HepG2 (cell line): ENCODE measurements at regions not wholly inside any gene's neighbourhood (a gene's known extent, or its start where the extent isn't known, plus 50 kb on each side); places are given as distances from the start of the nearest gene placed in this dataset.

Source experiments
- ATAC-seq: fragments of 200-7000 bp; cut with Tn5 transposase; 3 replicates; pipeline ENCODE4 v1.9.1; 2020; ENCODE audit warnings: mild to moderate bottlenecking, moderate library complexity
- BruUV-seq: library from RNA; stranded (reverse); fragments of 400-500 nt; replicated peaks from 2 replicates; lab custom pipeline; 2021; lab: Mats Ljungman, UMichigan
- CTCF ChIA-PET: fragments of 300-600 bp; formaldehyde crosslinking; extraction: SDS; loops from one replicate; lab custom pipeline; 2021; ENCODE audit warnings: low total read pairs, inconsistent platforms, low intra/inter-chr PET ratio; lab: Yijun Ruan, JAX
- POLR2A ChIA-PET: fragments of 350-600 bp; sonication (Branson Sonifier 250); formaldehyde crosslinking; loops from one replicate; lab custom pipeline; 2020; ENCODE audit warnings: antibody characterized with exemption, inconsistent platforms; lab: Yijun Ruan, JAX
- DNase-seq: peaks from one replicate; pipeline ENCODE4 v3.0.0-alpha.2; 2015; ENCODE audit warnings: low spot score
- FAIRE-seq: peaks from 3 replicates; lab custom pipeline; 2011; peaks lifted over from hg19 to GRCh38; lab: Jason Lieb, UNC
- H2AFZ ChIP-seq: one replicate; pipeline ENCODE4 v1.6.1; 2011; ENCODE audit warnings: low read length, inconsistent platforms
- H3K27ac ChIP-seq: fragments of 300-600 bp; 3 replicates; pipeline ENCODE4 v1.8.0; 2011; ENCODE audit warnings: mixed run types, mild to moderate bottlenecking, mixed read lengths, low read length, inconsistent platforms; ENCODE audit not compliant: insufficient read depth; ENCODE audit errors: extremely low read length
- H3K27me3 ChIP-seq, 2 experiments: fragments of 200-600 bp in 1 of 2; 2 replicates in 1 of 2; 3 replicates in 1 of 2; pipeline versions ENCODE4 v1.6.0 to v1.8.0; 2011; ENCODE audit warnings: low read length in 2 of 2, mild to moderate bottlenecking in 2 of 2, moderate library complexity in 2 of 2, inconsistent platforms in 1 of 2; ENCODE audit not compliant: insufficient read depth in 2 of 2, control insufficient read depth in 1 of 2
- H3K36me3 ChIP-seq, 2 experiments: fragments of 200-600 bp in 1 of 2; replicated peaks in 1 of 2; 2 replicates in 1 of 2; 3 replicates in 1 of 2; pipeline versions ENCODE4 v1.5.1 to v1.8.0; 2011; ENCODE audit warnings: low read length in 2 of 2, inconsistent platforms in 1 of 2; ENCODE audit not compliant: insufficient read depth in 2 of 2, control insufficient read depth in 1 of 2
- H3K4me1 ChIP-seq: 2 replicates; pipeline ENCODE4 v1.5.1; 2012; ENCODE audit warnings: low read length, inconsistent platforms; ENCODE audit not compliant: insufficient read depth
- H3K4me2 ChIP-seq: 2 replicates; pipeline ENCODE4 v1.6.0; 2011; ENCODE audit warnings: low read depth, low read length, inconsistent platforms
- H3K4me3 ChIP-seq, 3 experiments: fragments of 200-600 bp in 1 of 3; sonication (generic), shearing (Covaris generic) in 1 of 3; replicated peaks in 1 of 3; 2 replicates each; pipeline ENCODE4 v1.5.1; 2011 to 2016; ENCODE audit warnings: low read length in 3 of 3, inconsistent platforms in 2 of 3, low read depth in 2 of 3, mild to moderate bottlenecking in 2 of 3, control low read depth in 1 of 3, mixed read lengths in 1 of 3; ENCODE audit not compliant: insufficient read depth in 1 of 3
- H3K79me2 ChIP-seq: one replicate; pipeline ENCODE4 v1.6.1; 2011; ENCODE audit warnings: low read length, inconsistent platforms; ENCODE audit not compliant: insufficient read depth
- H3K9ac ChIP-seq: 2 replicates; pipeline ENCODE4 v1.6.0; 2011; ENCODE audit warnings: mild to moderate bottlenecking, low read depth, low read length, inconsistent platforms; ENCODE audit not compliant: insufficient read depth
- H3K9me3 ChIP-seq: 2 replicates; pipeline ENCODE4 v1.5.1; 2012; ENCODE audit warnings: mild to moderate bottlenecking, low read length
- H4K20me1 ChIP-seq: 2 replicates; pipeline ENCODE4 v1.6.0; 2011; ENCODE audit warnings: inconsistent platforms, mild to moderate bottlenecking, low read length, moderate library complexity; ENCODE audit not compliant: insufficient read depth
- GMEB2 ChIP-seq: IDR thresholded peaks from 2 replicates; pipeline ENCODE4 v1.6.1; 2016; ENCODE audit warnings: missing biosample characterization, missing genetic modification reagents, low read depth
- HNRNPLL ChIP-seq: fragments of 200-400 bp; formaldehyde crosslinking; IDR thresholded peaks from 2 replicates; pipeline ENCODE4 v1.6.1; 2017; ENCODE audit warnings: mild to moderate bottlenecking, low read depth, low read length; ENCODE audit not compliant: poor library complexity, severe bottlenecking
- MAFF ChIP-seq: IDR thresholded peaks from 2 replicates; pipeline ENCODE4 v1.6.1; 2011; ENCODE audit warnings: low read depth, low read length, improper control_type of control experiment
- NR3C1 ChIP-seq: sonication (generic); formaldehyde crosslinking; IDR thresholded peaks from 2 replicates; pipeline ENCODE4 v1.4.0; 2020; ENCODE audit warnings: missing genetic modification reagents
- PRDM4 ChIP-seq: sonication (generic); formaldehyde crosslinking; IDR thresholded peaks from 2 replicates; pipeline ENCODE4 v1.9.0; 2021; ENCODE audit warnings: missing genetic modification reagents, borderline replicate concordance
- RELA ChIP-seq: sonication (generic); formaldehyde crosslinking; IDR thresholded peaks from 2 replicates; pipeline ENCODE4 v1.4.0; 2020; ENCODE audit warnings: missing genetic modification reagents
- REPIN1 ChIP-seq: sonication (generic); formaldehyde crosslinking; IDR thresholded peaks from 2 replicates; pipeline ENCODE4 v1.8.0; 2022; ENCODE audit warnings: missing genetic modification reagents, low read depth, mild to moderate bottlenecking, borderline replicate concordance
- TBX3 ChIP-seq: fragments of 450-650 bp; IDR thresholded peaks from 2 replicates; pipeline ENCODE4 v1.6.1; 2017; ENCODE audit warnings: antibody characterized with exemption, mild to moderate bottlenecking, inconsistent platforms, borderline replicate concordance
- TOE1 ChIP-seq: sonication (generic); formaldehyde crosslinking; IDR thresholded peaks from 2 replicates; pipeline ENCODE4 v1.4.0; 2020; ENCODE audit warnings: mild to moderate bottlenecking, missing genetic modification reagents
- ZBTB21 ChIP-seq: sonication (generic); formaldehyde crosslinking; IDR thresholded peaks from 2 replicates; pipeline ENCODE4 v1.4.0; 2020; ENCODE audit warnings: missing genetic modification reagents
- ZNF260 ChIP-seq: sonication (generic); formaldehyde crosslinking; IDR thresholded peaks from 2 replicates; pipeline ENCODE4 v1.4.0; 2020; ENCODE audit warnings: missing genetic modification reagents, low read depth, mild to moderate bottlenecking, borderline replicate concordance
- ZNF292 ChIP-seq: sonication (generic); formaldehyde crosslinking; IDR thresholded peaks from 2 replicates; pipeline ENCODE4 v1.8.1; 2022; ENCODE audit warnings: mild to moderate bottlenecking, low read depth, missing genetic modification reagents, borderline replicate concordance
- ZNF431 ChIP-seq: sonication (generic); formaldehyde crosslinking; IDR thresholded peaks from 2 replicates; pipeline ENCODE4 v1.9.0; 2022; ENCODE audit warnings: missing genetic modification reagents, low read depth, mild to moderate bottlenecking, borderline replicate concordance
- ZNF546 ChIP-seq: sonication (generic); formaldehyde crosslinking; conservative IDR thresholded peaks from 2 replicates; pipeline ENCODE4 v1.8.1; 2023; ENCODE audit warnings: mild to moderate bottlenecking, missing genetic modification reagents
- ZNF567 ChIP-seq: sonication (generic); formaldehyde crosslinking; IDR thresholded peaks from 2 replicates; pipeline ENCODE4 v1.8.1; 2023; ENCODE audit warnings: mild to moderate bottlenecking, missing genetic modification reagents, borderline replicate concordance
- WGBS: methylation state at CpG from one replicate; pipeline ENCODE4 v1.1.6; 2017; ENCODE audit warnings: low lambda C conversion rate; 5-methylcytosine and 5-hydroxymethylcytosine counted together
- in situ Hi-C: cut with HindIII; loops from 2 replicates; pipeline ENCODE4 v1.10.0; 2017; ENCODE audit warnings: low pct_unique_long_range_greater_than_20kb; ENCODE audit not compliant: extremely low pct_ligation_motif_present
- intact Hi-C: fragments of 100-400 bp; cut with micrococcal nuclease; formaldehyde crosslinking; loops from one replicate; pipeline ENCODE4 v1.10.0; 2022; ENCODE audit not compliant: unreplicated experiment
- TF ChIP-seq, protein P1 (sequence below): sonication (generic); formaldehyde crosslinking; IDR thresholded peaks from 2 replicates; pipeline ENCODE4 v1.4.0; 2020; ENCODE audit warnings: mild to moderate bottlenecking, missing genetic modification reagents
- TF ChIP-seq, protein P2 (sequence below): sonication (generic); formaldehyde crosslinking; IDR thresholded peaks from 2 replicates; pipeline ENCODE4 v1.4.0; 2020; ENCODE audit warnings: missing genetic modification reagents, borderline replicate concordance

- TF ChIP-seq MAFF (no peak), TBX3 (no peak), TOE1 (CRISPR knock-in tag) (no peak), NR3C1 (CRISPR knock-in tag) (no peak), GMEB2 (CRISPR knock-in tag) (no peak), ZNF431 (CRISPR knock-in tag) (no peak), REPIN1 (CRISPR knock-in tag) (no peak), RELA (CRISPR knock-in tag) (no peak), PRDM4 (CRISPR knock-in tag) (no peak)
These were observed 406.5 kb upstream of the ARHGEF26 start (continued) for GRCh38 chr3:153714588-153715290.

GRCh38 chr3:153722157-153722556, 399.0 kb upstream of the ARHGEF26 start:
- Histone ChIP-seq H3K9ac (no peak overlapping the region), H3K4me2 (no peak overlapping the region), H3K4me1 (no peaks in the 10 kb centered on the region), H3K27ac (no peak overlapping the region), H2AFZ (no peak overlapping the region), H3K4me3 (no peak overlapping the region), H4K20me1 (no peaks in the 10 kb centered on the region), H3K36me3 (no peaks in the 10 kb centered on the region), H3K27me3 (no peaks in the 10 kb centered on the region), H3K79me2 (no peaks in the 10 kb centered on the region), H3K9me3 (no peaks in the 10 kb centered on the region)
- ChIA-PET POLR2A (no interaction called here), CTCF (no interaction called here)
- in situ Hi-C loops (no loop called here), intact Hi-C loops (no loop called here)
- WGBS, result 4% methylated on average over 2 of the region's 2 CpGs
- FAIRE-seq (no peak), ATAC-seq (no peak), DNase-seq (no peak)
- BruUV-seq, result no TSS peak
- TF ChIP-seq ZBTB21 (CRISPR knock-in tag) (no peak), ZNF546 (no peak), HNRNPLL (no peak), ZNF260 (CRISPR knock-in tag) (no peak), ZNF567 (CRISPR knock-in tag) (no peak), ZNF292 (CRISPR knock-in tag) (no peak)
- TF ChIP-seq, protein P1, sequence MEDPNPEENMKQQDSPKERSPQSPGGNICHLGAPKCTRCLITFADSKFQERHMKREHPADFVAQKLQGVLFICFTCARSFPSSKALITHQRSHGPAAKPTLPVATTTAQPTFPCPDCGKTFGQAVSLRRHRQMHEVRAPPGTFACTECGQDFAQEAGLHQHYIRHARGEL (CRISPR knock-in tag), result no peak
- TF ChIP-seq, protein P2, sequence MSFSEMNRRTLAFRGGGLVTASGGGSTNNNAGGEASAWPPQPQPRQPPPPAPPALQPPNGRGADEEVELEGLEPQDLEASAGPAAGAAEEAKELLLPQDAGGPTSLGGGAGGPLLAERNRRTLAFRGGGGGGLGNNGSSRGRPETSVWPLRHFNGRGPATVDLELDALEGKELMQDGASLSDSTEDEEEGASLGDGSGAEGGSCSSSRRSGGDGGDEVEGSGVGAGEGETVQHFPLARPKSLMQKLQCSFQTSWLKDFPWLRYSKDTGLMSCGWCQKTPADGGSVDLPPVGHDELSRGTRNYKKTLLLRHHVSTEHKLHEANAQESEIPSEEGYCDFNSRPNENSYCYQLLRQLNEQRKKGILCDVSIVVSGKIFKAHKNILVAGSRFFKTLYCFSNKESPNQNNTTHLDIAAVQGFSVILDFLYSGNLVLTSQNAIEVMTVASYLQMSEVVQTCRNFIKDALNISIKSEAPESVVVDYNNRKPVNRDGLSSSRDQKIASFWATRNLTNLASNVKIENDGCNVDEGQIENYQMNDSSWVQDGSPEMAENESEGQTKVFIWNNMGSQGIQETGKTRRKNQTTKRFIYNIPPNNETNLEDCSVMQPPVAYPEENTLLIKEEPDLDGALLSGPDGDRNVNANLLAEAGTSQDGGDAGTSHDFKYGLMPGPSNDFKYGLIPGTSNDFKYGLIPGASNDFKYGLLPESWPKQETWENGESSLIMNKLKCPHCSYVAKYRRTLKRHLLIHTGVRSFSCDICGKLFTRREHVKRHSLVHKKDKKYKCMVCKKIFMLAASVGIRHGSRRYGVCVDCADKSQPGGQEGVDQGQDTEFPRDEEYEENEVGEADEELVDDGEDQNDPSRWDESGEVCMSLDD (CRISPR knock-in tag), result no peak
